GM12874 (cell line): ENCODE measurements at regions not wholly inside any gene's neighbourhood (a gene's known extent, or its start where the extent isn't known, plus 50 kb on each side); places are given as distances from the start of the nearest gene placed in this dataset.

ENCODE experiments used
- TF ChIP-seq, protein P1 (sequence below): IDR thresholded peaks from 2 replicates; pipeline ENCODE4 v1.5.1; 2011; ENCODE audit warnings: low read depth, mild to moderate bottlenecking, control low read depth, low read length, moderate library complexity; ENCODE audit not compliant: insufficient read depth

GRCh38 chr9:78383130-78383529 lies 86.2 kb downstream of the PSAT1 start:
- TF ChIP-seq, protein P1, sequence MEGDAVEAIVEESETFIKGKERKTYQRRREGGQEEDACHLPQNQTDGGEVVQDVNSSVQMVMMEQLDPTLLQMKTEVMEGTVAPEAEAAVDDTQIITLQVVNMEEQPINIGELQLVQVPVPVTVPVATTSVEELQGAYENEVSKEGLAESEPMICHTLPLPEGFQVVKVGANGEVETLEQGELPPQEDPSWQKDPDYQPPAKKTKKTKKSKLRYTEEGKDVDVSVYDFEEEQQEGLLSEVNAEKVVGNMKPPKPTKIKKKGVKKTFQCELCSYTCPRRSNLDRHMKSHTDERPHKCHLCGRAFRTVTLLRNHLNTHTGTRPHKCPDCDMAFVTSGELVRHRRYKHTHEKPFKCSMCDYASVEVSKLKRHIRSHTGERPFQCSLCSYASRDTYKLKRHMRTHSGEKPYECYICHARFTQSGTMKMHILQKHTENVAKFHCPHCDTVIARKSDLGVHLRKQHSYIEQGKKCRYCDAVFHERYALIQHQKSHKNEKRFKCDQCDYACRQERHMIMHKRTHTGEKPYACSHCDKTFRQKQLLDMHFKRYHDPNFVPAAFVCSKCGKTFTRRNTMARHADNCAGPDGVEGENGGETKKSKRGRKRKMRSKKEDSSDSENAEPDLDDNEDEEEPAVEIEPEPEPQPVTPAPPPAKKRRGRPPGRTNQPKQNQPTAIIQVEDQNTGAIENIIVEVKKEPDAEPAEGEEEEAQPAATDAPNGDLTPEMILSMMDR: no peak

DNA sequence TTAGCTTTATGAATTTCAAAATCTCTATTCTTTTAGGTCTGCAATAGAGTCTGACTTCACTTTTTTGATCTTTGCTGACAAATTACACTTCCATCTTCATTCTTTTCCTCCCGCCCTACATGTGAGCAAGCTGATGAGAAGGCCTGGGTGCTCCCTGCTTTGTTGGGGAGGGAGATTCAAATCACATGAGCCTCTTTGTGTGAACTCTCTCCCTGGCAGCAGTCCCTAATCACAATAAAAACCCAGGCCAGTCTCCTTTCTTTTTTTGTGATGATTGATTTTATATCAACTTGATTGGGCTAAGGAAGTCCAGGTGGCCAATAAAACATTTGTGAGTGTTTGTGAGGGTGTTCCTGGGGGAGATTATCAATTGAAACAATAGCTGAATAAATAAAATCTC lies 89.4 kb downstream of the PSAT1 start:
- TF ChIP-seq, protein P1: no peak

DNA sequence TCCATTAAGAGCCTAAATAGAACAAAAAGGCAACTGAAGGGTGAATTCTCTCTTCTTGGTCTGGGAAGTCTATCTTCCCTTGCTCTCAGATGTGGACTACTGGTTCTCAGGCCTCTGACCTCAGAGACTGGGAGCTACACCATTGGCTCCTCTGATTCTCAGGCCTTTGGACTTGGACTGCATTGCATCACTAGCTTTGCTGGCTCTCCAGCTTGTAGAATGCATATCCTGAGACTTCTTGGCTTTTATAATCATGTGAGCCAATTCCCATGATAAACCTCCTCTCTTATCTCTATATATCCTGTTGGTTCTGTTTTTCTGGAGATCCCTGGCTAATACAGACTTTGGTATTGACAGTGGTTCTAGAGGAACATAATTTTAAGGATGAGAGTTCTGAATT lies 89.8 kb downstream of the PSAT1 start:
- TF ChIP-seq, protein P1: no peak

GRCh38 chr9:78393340-78393739 lies 96.4 kb downstream of the PSAT1 start:
- TF ChIP-seq, protein P1: no peak

DNA sequence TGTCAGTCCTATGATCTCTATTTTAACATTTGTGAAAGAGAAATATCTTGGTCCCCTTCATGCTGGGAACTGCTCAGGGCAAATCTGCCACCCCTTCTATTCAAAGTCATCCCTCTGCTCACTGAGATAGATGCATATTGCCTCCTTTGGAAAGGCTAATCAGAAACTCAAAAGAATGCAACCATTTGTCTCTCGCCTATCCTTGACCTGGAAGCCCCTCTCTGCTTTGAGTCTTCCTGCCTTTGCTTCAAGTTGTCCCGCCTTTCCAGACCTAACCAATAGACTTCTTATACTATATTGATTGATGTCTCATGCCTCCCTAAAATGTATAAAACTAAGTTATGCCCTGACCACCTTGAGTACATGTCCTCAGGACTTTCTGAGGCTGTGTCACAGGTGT lies 97.0 kb downstream of the PSAT1 start:
- TF ChIP-seq, protein P1: no peak

DNA sequence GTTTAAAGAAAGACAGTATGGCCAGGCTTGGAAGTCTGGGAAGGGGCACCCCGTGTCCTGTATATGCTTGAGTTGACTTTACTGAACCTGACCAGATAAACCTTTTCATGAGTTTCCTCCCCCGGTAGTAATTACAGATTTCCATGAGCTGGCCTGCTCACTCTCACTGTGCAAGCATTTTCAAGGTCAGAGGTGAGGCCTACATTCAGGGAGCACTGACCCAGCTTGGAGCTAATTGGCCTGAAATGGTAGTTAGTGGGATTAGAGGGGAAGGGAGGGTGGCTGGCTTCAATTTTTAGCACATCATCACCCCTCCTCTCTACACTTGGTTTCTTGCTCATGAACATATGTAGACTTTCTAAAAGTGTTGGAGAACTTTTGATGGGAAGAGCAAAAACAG lies 99.2 kb downstream of the PSAT1 start:
- TF ChIP-seq, protein P1: no peak

- TF ChIP-seq, protein P1: no peak
Observed at GRCh38 chr9:78397045-78397444, 100.1 kb downstream of the PSAT1 start.

GRCh38 chr9:78397454-78397853 lies 100.5 kb downstream of the PSAT1 start:
- TF ChIP-seq, protein P1: no peak
